ENCODE measurements at regions not wholly inside any gene's neighbourhood (a gene's known extent, or its start where the extent isn't known, plus 50 kb on each side); places are given as distances from the start of the nearest gene placed in this dataset.
"Not testable (repeated sequence)": the region's sequence is repeated elsewhere in the genome, so short reads cannot be mapped to it uniquely, and the experiment has no call there.

GRCh38 chr20:26218301-26218700, 521.6 kb upstream of the ZNF337 start:
- no peak for DNase-seq (ENCODE audit: low read depth in 1 of 2, low spot score in 1 of 2)

- DNase-seq (ENCODE audit: low read depth in 1 of 2, low spot score in 1 of 2) = no peak
Observed at GRCh38 chr20:26216025-26216424, 519.4 kb upstream of the ZNF337 start.

- DNase-seq (ENCODE audit: low read depth in 1 of 2, low spot score in 1 of 2) = no peak
Observed at GRCh38 chr20:26214991-26215390, 518.3 kb upstream of the ZNF337 start.

GRCh38 chr20:26209171-26209941, 512.7 kb upstream of the ZNF337 start:
- peak; percentile 1 to 4 for DNase-seq (ENCODE audit: low read depth in 1 of 2, low spot score in 1 of 2)

GRCh38 chr20:26208296-26209091, 511.8 kb upstream of the ZNF337 start:
- peak; percentile 5 to 26 for DNase-seq (ENCODE audit: low read depth in 1 of 2, low spot score in 1 of 2)

GRCh38 chr20:26207967-26208295, 511.3 kb upstream of the ZNF337 start:
- not testable (repeated sequence) for DNase-seq (ENCODE audit: low read depth in 1 of 2, low spot score in 1 of 2)

GRCh38 chr20:26207237-26207966, 510.7 kb upstream of the ZNF337 start:
- DNase-seq (ENCODE audit: low read depth in 1 of 2, low spot score in 1 of 2) = no peak

- DNase-seq (ENCODE audit: low read depth in 1 of 2, low spot score in 1 of 2) = no peak
Observed at GRCh38 chr20:26205350-26205749, 508.7 kb upstream of the ZNF337 start.

- DNase-seq (ENCODE audit: low read depth in 1 of 2, low spot score in 1 of 2) = not testable (repeated sequence)
Observed at GRCh38 chr20:26201026-26201425, 504.4 kb upstream of the ZNF337 start.

- DNase-seq (ENCODE audit: low read depth in 1 of 2, low spot score in 1 of 2) = not testable (repeated sequence)
Observed at GRCh38 chr20:26187329-26187728, 490.7 kb upstream of the ZNF337 start.

GRCh38 chr20:26183720-26184119, 487.1 kb upstream of the ZNF337 start:
- DNase-seq (ENCODE audit: low read depth in 1 of 2, low spot score in 1 of 2) = not testable (repeated sequence)

- not testable (repeated sequence) for DNase-seq (ENCODE audit: low read depth in 1 of 2, low spot score in 1 of 2)
Observed at GRCh38 chr20:26181364-26181763, 484.7 kb upstream of the ZNF337 start.

GRCh38 chr20:26171875-26172274, 475.2 kb upstream of the ZNF337 start:
- not testable (repeated sequence) for DNase-seq (ENCODE audit: low read depth in 1 of 2, low spot score in 1 of 2)

GRCh38 chr20:26169506-26169905, 472.9 kb upstream of the ZNF337 start:
- DNase-seq (ENCODE audit: low read depth in 1 of 2, low spot score in 1 of 2) = no peak

- DNase-seq (ENCODE audit: low read depth in 1 of 2, low spot score in 1 of 2) = no peak
Observed at GRCh38 chr20:26167499-26167898, 470.8 kb upstream of the ZNF337 start.

- no peak for DNase-seq (ENCODE audit: low read depth in 1 of 2, low spot score in 1 of 2)
Observed at GRCh38 chr20:26163890-26164289, 467.2 kb upstream of the ZNF337 start.

- DNase-seq (ENCODE audit: low read depth in 1 of 2, low spot score in 1 of 2) = not testable (repeated sequence)
Observed at GRCh38 chr20:26163151-26163550, 466.5 kb upstream of the ZNF337 start.

GRCh38 chr20:26161741-26162140, 465.1 kb upstream of the ZNF337 start:
- not testable (repeated sequence) for DNase-seq (ENCODE audit: low read depth in 1 of 2, low spot score in 1 of 2)

GRCh38 chr20:26160916-26161315, 464.3 kb upstream of the ZNF337 start:
- DNase-seq (ENCODE audit: low read depth in 1 of 2, low spot score in 1 of 2) = not testable (repeated sequence)

- DNase-seq (ENCODE audit: low read depth in 1 of 2, low spot score in 1 of 2) = no peak
Observed at GRCh38 chr20:26154224-26154623, 457.6 kb upstream of the ZNF337 start.

- no peak for DNase-seq (ENCODE audit: low read depth in 1 of 2, low spot score in 1 of 2)
Observed at GRCh38 chr20:26135325-26136110, 438.9 kb upstream of the ZNF337 start.

Data from activated CD4-positive, alpha-beta T cell treated with anti-CD3 and anti-CD28 coated beads, Interleukin-2, amount 50 U/mL, for 24 hours (primary cell).